K562 (cell line): ENCODE measurements at regions not wholly inside any gene's neighbourhood (a gene's known extent, or its start where the extent isn't known, plus 50 kb on each side); places are given as distances from the start of the nearest gene placed in this dataset.

Experiments used
- ATF1 ChIP-seq, 2 experiments: fragments of 450-650 bp in 1 of 2; IDR thresholded peaks; 2 replicates each; pipeline ENCODE4 v1.6.1; 2016; ENCODE audit warnings: missing compliant biosample characterization in 1 of 2, missing genetic modification characterization in 1 of 2
- CBX8 ChIP-seq: fragments of 200-600 bp; sonication (generic); IDR thresholded peaks from 2 replicates; pipeline ENCODE4 v1.6.1; 2012; ENCODE audit warnings: borderline replicate concordance, mixed run types, low read depth, mild to moderate bottlenecking, moderate library complexity, mixed read lengths, low read length, control low read depth, inconsistent platforms; ENCODE audit not compliant: poor library complexity, severe bottlenecking; ENCODE audit errors: extremely low read depth
- CREB1 ChIP-seq, 2 experiments: sonication (generic) in 1 of 2; formaldehyde crosslinking in 1 of 2; IDR thresholded peaks; 2 replicates each; pipeline versions ENCODE4 v1.6.1 to v1.8.0; 2012 to 2022; ENCODE audit warnings: inconsistent platforms in 1 of 2, mild to moderate bottlenecking in 1 of 2, missing genetic modification reagents in 1 of 2, moderate library complexity in 1 of 2
- CTCF ChIP-seq, 3 experiments: IDR thresholded peaks in 2 of 3; conservative IDR thresholded peaks in 1 of 3; 2 replicates each; pipeline ENCODE4 v1.5.1; 2011 to 2012; ENCODE audit warnings: low read length in 3 of 3, mild to moderate bottlenecking in 3 of 3, control low read depth in 2 of 3, improper control_type of control experiment in 1 of 3, inconsistent platforms in 1 of 3, low read depth in 1 of 3, mixed read lengths in 1 of 3, moderate library complexity in 1 of 3; ENCODE audit not compliant: insufficient read depth in 2 of 3
- LARP7 ChIP-seq: fragments of 450-650 bp; IDR thresholded peaks from 2 replicates; pipeline ENCODE4 v1.6.1; 2016
- RFX7 ChIP-seq: fragments of 250-450 bp; sonication (Bioruptor Pico); IDR thresholded peaks from 2 replicates; pipeline ENCODE4 v1.5.1; 2021; ENCODE audit warnings: mild to moderate bottlenecking
- ZBTB8A ChIP-seq: fragments of 450-650 bp; IDR thresholded peaks from 2 replicates; pipeline ENCODE4 v1.6.1; 2018; ENCODE audit warnings: mild to moderate bottlenecking, moderate library complexity; ENCODE audit not compliant: partially characterized antibody
- ZZZ3 ChIP-seq: fragments of 450-650 bp; IDR thresholded peaks from 2 replicates; pipeline ENCODE4 v1.6.1; 2016; ENCODE audit warnings: antibody characterized with exemption, mild to moderate bottlenecking, moderate library complexity

GRCh38 chr7:101725921-101726320 is 91.5 kb upstream of the CUX1 start:
- TF ChIP-seq CBX8 (no peak), ZBTB8A (no peak), ATF1 (CRISPR knock-in tag; IDR thresholded peaks at IDR 0.05) (no peak), ATF1 (tag; IDR thresholded peaks at IDR 0.05) (no peak), CREB1 (IDR thresholded peaks at IDR 0.05) (no peak), CREB1 (CRISPR knock-in tag; IDR thresholded peaks at IDR 0.05) (no peak), LARP7 (no peak), ZZZ3 (no peak), RFX7 (CRISPR knock-in tag) (no peak), CTCF (IDR thresholded peaks at IDR 0.05 in 2 of 3, conservative IDR thresholded peaks at IDR 0.05 in 1 of 3; ENCODE audit: insufficient read depth in 2 of 3, low read depth in 1 of 3, low read length in 3 of 3) (no peak)
